Astrocyte (in vitro differentiated cells and primary cell): ENCODE measurements at regions not wholly inside any gene's neighbourhood (a gene's known extent, or its start where the extent isn't known, plus 50 kb on each side); places are given as distances from the start of the nearest gene placed in this dataset.

Experiments
- EZH2 ChIP-seq: IDR thresholded peaks from 2 replicates; pipeline ENCODE4 v1.6.1; 2012; ENCODE audit warnings: mild to moderate bottlenecking, low read length, inconsistent platforms; ENCODE audit not compliant: insufficient read depth
- TF ChIP-seq, protein P1 (sequence below): IDR thresholded peaks from 2 replicates; pipeline ENCODE4 v1.5.1; 2011; ENCODE audit warnings: low read depth, mild to moderate bottlenecking, inconsistent platforms, low read length, moderate library complexity; ENCODE audit not compliant: insufficient read depth

DNA sequence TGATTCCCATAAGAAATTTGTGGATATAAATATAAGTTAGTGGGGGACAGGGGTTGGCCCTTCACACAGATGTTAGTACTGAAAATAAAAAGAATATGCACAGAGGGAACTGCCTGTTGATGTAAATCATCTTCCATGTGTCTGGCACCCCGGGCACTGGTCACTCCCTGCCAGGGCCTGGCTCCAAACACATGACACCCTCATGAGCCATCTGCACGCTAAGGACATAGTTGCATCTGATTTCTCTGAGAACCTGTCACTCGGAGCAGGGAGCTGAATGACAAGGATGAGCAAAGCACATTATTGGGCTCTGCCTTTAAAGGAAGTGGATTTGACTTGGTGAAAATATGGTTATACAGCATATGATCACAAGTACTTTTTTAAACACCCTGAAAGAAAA is 66.2 kb upstream of the TSC22D2 start:
- TF ChIP-seq, protein P1, sequence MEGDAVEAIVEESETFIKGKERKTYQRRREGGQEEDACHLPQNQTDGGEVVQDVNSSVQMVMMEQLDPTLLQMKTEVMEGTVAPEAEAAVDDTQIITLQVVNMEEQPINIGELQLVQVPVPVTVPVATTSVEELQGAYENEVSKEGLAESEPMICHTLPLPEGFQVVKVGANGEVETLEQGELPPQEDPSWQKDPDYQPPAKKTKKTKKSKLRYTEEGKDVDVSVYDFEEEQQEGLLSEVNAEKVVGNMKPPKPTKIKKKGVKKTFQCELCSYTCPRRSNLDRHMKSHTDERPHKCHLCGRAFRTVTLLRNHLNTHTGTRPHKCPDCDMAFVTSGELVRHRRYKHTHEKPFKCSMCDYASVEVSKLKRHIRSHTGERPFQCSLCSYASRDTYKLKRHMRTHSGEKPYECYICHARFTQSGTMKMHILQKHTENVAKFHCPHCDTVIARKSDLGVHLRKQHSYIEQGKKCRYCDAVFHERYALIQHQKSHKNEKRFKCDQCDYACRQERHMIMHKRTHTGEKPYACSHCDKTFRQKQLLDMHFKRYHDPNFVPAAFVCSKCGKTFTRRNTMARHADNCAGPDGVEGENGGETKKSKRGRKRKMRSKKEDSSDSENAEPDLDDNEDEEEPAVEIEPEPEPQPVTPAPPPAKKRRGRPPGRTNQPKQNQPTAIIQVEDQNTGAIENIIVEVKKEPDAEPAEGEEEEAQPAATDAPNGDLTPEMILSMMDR = no peak
- TF ChIP-seq EZH2 = no peak
